IPS-NIHi7 (cell line): ENCODE measurements at regions not wholly inside any gene's neighbourhood (a gene's known extent, or its start where the extent isn't known, plus 50 kb on each side); places are given as distances from the start of the nearest gene placed in this dataset.
"Not testable (repeated sequence)": the region's sequence is repeated elsewhere in the genome, so short reads cannot be mapped to it uniquely, and the experiment has no call there.

Source experiments
- DNase-seq: peaks from one replicate; pipeline ENCODE4 v3.0.0; 2012; ENCODE audit warnings: mixed read lengths; ENCODE audit errors: extremely low spot score

GRCh38 chr5:109283086-109283485, 126.7 kb downstream of the PJA2 start:
- DNase-seq: not testable (repeated sequence)

DNA sequence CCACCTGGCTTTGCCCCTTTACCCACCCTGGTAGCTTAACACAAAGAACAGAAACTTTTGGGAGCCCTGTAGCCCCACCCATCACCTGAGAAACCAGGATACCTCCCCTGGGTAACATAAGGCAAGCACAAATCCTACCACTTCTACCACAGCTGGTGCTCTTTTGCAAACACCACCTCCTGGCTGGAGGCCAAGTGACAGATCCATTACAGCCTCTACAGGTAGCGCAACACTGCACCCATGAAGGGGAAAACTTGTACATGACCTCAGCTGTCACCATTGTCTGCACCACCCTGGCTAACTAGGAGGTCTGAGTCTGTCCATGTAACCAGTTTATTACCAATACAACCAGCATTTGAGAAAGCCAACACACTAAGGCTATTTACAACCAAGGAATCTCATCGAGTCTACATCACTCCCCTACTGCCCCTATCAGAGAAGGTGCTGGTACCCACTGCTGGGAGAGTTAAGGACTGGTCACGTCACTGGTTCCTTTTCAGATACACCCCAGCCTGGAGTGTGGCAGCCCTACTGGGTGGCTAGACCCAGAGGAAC, 128.6 kb downstream of the PJA2 start:
- no peak for DNase-seq

DNA sequence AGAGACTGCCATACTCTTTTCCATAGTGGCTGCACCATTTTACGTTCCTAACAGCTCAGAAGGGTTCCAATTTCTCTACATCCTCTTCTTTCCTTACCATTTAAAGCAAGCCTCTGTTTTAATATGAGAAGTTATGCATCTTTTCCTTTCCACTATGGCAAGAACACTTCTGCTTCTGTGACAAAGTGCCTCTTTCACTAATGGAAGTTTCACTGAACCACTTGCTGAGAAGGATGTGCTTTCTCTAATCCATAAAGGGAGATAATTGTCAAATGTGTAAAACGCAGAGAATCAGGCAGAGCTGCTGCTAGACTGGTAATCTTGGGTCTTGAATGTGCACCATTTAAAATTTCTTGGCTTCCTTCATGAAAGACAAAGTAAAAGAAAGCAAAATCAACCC, 131.6 kb downstream of the PJA2 start:
- DNase-seq: no peak

DNA sequence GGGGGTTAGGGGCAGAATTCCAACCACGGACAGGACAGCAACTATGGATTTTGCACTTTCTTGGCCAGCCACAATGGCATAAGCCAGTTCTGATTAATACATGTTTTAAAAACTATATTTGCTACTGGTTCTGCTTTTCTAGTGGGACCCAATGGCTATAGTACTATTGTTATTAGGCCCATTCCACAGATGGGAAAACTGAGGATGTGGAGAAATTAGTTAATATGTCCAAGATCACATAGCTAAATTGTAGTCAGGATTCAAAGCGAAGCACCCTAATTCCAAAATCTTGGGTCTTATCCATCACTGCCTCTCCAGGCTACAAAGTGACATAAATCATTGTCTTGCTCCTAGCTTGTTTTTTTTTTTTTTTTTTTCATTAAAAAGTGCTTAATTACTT, 133.9 kb downstream of the PJA2 start:
- DNase-seq: no peak

GRCh38 chr5:109273594-109273993, 136.2 kb downstream of the PJA2 start:
- DNase-seq: no peak

DNA sequence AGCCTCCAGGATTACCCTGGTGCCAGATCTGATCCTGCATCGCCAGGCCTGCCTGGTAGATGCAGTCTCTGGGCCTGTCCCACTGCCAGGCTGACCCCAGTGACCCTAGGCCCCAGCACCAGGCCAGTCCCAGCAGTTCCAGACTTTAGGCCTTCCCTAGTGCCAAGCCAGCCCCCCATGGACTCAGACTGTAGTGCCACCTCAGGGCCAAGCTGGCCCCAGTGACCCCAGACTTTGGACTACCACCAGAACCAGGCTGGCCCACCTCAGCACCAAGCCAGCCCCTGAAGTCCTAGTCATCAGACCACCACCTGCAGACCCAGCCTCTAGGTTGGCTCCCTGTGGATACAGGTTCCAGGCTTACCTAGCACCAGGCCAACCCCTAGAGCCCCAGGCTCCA, 142.5 kb downstream of the PJA2 start:
- DNase-seq: peak; percentile 5

- no peak for DNase-seq
Observed at GRCh38 chr5:109258755-109259154, 151.0 kb downstream of the PJA2 start.

DNA sequence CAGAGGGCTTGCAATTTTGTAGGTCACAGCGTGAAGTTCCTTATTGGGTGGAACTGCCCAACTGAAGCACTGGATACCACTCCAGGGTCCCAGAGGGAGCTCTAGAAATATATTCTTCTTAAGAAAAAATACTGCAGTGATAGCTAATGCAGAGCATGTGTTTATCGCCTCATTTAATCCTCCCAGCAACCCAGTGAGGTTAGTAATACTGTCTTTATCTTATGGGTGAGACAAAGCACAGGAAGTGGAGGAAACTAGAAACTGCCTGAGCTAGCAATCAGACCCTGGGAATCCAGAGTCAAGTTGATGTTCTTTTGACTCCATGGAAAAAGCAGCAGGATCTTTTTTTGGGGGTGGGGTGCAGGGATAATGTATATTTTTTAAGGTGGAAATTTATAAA, 153.3 kb downstream of the PJA2 start:
- DNase-seq: no peak

DNA sequence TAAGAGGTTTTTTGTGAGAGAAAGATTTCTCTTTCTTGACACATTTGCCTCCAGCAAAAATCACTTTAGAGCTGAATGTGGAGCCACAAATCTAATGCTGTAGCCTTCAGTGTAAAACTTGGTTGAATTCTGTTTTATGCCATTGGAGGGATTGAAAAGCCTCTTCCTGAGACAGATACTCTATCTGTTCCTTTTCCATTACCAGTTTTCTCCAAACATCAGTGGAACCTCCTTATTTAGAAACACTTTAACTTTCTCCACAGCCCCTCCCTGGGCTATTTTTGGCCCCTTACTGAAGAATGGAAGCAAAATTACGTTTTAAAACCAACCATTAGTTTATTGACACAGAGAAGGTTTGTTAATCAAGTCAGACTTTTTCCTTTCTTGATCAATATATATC, 155.3 kb downstream of the PJA2 start:
- no peak for DNase-seq

DNA sequence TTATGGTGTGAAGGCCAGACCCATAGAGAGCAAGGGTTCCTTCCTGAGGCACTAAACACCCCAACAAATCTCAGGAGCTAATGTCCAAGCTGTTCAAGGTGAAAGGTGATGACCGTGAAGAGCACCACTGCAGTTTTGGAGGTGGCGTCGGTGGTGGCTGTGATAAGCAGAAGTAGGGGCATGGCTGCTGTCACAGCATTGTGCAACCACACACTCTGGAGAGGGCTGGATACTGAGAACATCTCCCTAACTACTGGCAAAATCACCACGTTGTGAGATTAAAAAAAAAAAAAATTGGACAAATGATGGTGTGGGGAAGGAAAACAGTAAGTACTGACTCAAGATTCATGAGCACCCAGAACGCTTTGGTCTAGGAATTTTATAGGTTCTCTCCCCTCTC, 156.5 kb downstream of the PJA2 start:
- DNase-seq: no peak

GRCh38 chr5:109252731-109253130, 157.0 kb downstream of the PJA2 start:
- DNase-seq: no peak

DNA sequence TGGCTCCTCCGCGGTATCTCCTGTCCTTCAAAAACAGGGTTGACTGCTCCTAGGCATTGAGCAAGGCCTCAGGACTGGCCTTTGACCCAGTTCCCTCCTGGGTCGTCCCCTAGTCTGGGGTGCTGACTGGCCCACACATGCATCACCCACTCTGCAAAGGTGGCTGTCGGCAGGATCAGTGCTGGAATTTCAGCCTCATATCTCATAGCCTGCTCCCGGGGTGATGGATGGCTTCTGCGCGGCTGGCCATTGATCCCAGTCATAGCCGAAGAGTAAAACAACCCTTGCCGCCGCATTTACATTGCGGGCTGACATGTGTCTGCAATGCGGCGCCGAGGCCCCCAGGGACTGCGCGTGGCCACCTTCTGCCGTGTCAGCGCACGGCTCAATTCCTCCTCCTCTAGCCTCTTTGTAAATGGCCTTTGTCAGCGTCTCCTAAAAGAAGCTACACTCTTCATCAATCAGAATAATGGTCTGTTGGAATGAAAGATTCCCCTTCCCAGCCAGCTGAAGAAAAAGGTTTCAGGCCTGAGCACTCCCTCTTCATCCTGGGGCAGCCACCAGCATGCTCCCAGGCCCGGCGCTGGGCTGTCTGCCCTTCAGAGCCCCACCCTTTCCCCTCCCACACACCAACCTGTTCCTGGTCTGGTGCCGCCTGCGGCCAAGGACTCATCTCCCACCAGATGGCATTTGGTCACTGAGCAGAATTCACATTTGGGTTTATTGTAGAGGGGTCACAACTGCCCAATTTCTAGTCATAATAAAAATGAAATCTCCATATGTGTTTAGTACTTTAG, 159.0 kb downstream of the PJA2 start:
- DNase-seq: no peak

DNA sequence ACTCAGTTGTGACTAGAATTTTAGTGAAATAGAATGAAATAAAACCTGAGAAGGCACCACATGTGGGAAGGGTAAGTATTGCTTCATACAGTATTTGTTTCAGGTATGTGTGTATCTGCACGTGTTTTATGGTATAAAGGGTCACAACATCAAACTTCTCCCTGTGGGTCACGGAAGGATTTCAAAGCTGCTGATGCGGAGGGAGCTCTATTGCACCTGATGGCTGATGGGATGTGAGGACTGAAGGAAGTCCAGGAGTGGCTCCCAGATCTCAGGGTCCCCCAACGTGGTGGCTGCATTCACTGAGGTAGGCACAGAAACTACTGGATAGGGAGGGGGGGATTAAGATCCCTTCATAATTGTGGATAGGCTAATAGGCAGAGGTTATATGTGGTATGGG, 159.7 kb downstream of the PJA2 start:
- DNase-seq: no peak

- no peak for DNase-seq
Observed at GRCh38 chr5:109249126-109249525, 160.6 kb downstream of the PJA2 start.

GRCh38 chr5:109247986-109248385, 161.8 kb downstream of the PJA2 start:
- DNase-seq: no peak

- no peak for DNase-seq
Observed at GRCh38 chr5:109246841-109247592, 162.8 kb downstream of the PJA2 start.
